ENCODE measurements at regions not wholly inside any gene's neighbourhood (a gene's known extent, or its start where the extent isn't known, plus 50 kb on each side); places are given as distances from the start of the nearest gene placed in this dataset.

GRCh38 chr22:44572414-44573207, 74.6 kb upstream of the RTL6 start:
- no peak overlapping the region for H3K27ac ChIP-seq (ENCODE audit: low read depth, low read length, poor library complexity, severe bottlenecking)
- no peaks in the 10 kb centered on the region for H3K9me3 ChIP-seq (ENCODE audit: low read depth, low read length, poor library complexity, severe bottlenecking)
- no peak overlapping the region for H3K4me3 ChIP-seq (ENCODE audit: low read depth, low read length, poor library complexity, severe bottlenecking)
- ChIA-PET CTCF (interaction anchor here (0.6 kb wide), 1 partner anchor 583 kb away, joined by 8 read pairs; no protein-coding TSS in a partner anchor), POLR2A (ENCODE audit: low non-redundant PET) (no interaction called here)
- no TSS peak for BruUV-seq (replicated peaks)
- DNase-seq (ENCODE audit: low spot score): no peak
- TF ChIP-seq EZH2 (IDR thresholded peaks at IDR 0.05; ENCODE audit: borderline replicate concordance, low read depth, low read length, poor library complexity, severe bottlenecking) (no peak), CTCF (conservative IDR thresholded peaks at IDR 0.05; ENCODE audit: low read depth, low read length) (no peak)
- H3K27me3 ChIP-seq (replicated peaks; ENCODE audit: insufficient read depth, low read depth, low read length, poor library complexity): no peaks in the 10 kb centered on the region
- no peaks in the 10 kb centered on the region for H3K4me1 ChIP-seq (ENCODE audit: insufficient read depth, low read length, poor library complexity, severe bottlenecking)
- intact Hi-C loops (cut with micrococcal nuclease; ENCODE audit: unreplicated experiment): no loop called here
- no peaks in the 10 kb centered on the region for H3K36me3 ChIP-seq (ENCODE audit: insufficient read depth, low read length, poor library complexity, severe bottlenecking)

- no peak for DNase-seq (ENCODE audit: low spot score)
- Histone ChIP-seq H3K4me1 (ENCODE audit: insufficient read depth, low read length, poor library complexity, severe bottlenecking) (no peaks in the 10 kb centered on the region), H3K27me3 (replicated peaks; ENCODE audit: insufficient read depth, low read depth, low read length, poor library complexity) (no peaks in the 10 kb centered on the region), H3K36me3 (ENCODE audit: insufficient read depth, low read length, poor library complexity, severe bottlenecking) (no peaks in the 10 kb centered on the region), H3K27ac (ENCODE audit: low read depth, low read length, poor library complexity, severe bottlenecking) (no peak overlapping the region), H3K4me3 (ENCODE audit: low read depth, low read length, poor library complexity, severe bottlenecking) (no peak overlapping the region), H3K9me3 (ENCODE audit: low read depth, low read length, poor library complexity, severe bottlenecking) (no peaks in the 10 kb centered on the region)
- BruUV-seq (replicated peaks): no TSS peak
- TF ChIP-seq EZH2 (IDR thresholded peaks at IDR 0.05; ENCODE audit: borderline replicate concordance, low read depth, low read length, poor library complexity, severe bottlenecking) (no peak), CTCF (conservative IDR thresholded peaks at IDR 0.05; ENCODE audit: low read depth, low read length) (no peak)
- intact Hi-C loops (cut with micrococcal nuclease; ENCODE audit: unreplicated experiment): no loop called here
- POLR2A ChIA-PET (ENCODE audit: low non-redundant PET): no interaction called here
- CTCF ChIA-PET: interaction anchor here (0.6 kb wide), 1 partner anchor 582 kb away, joined by 8 read pairs; no protein-coding TSS in a partner anchor
Observed at GRCh38 chr22:44571566-44572413, 73.8 kb upstream of the RTL6 start.

- Histone ChIP-seq H3K27ac (ENCODE audit: low read depth, low read length, poor library complexity, severe bottlenecking) (no peak overlapping the region), H3K36me3 (ENCODE audit: insufficient read depth, low read length, poor library complexity, severe bottlenecking) (no peaks in the 10 kb centered on the region), H3K4me3 (ENCODE audit: low read depth, low read length, poor library complexity, severe bottlenecking) (no peak overlapping the region), H3K4me1 (ENCODE audit: insufficient read depth, low read length, poor library complexity, severe bottlenecking) (no peaks in the 10 kb centered on the region), H3K9me3 (ENCODE audit: low read depth, low read length, poor library complexity, severe bottlenecking) (no peaks in the 10 kb centered on the region), H3K27me3 (replicated peaks; ENCODE audit: insufficient read depth, low read depth, low read length, poor library complexity) (no peaks in the 10 kb centered on the region)
- no peak for TF ChIP-seq CTCF (conservative IDR thresholded peaks at IDR 0.05; ENCODE audit: low read depth, low read length)
- no peak for TF ChIP-seq EZH2 (IDR thresholded peaks at IDR 0.05; ENCODE audit: borderline replicate concordance, low read depth, low read length, poor library complexity, severe bottlenecking)
- POLR2A ChIA-PET (ENCODE audit: low non-redundant PET): no interaction called here
- CTCF ChIA-PET: no interaction called here
- BruUV-seq (replicated peaks): no TSS peak
- intact Hi-C loops (cut with micrococcal nuclease; ENCODE audit: unreplicated experiment): no loop called here
- no peak for DNase-seq (ENCODE audit: low spot score)
Observed at GRCh38 chr22:44570476-44571445, 72.7 kb upstream of the RTL6 start.

Measured in A673 (cell line).